NOMO-1 (cell line): ENCODE measurements at regions not wholly inside any gene's neighbourhood (a gene's known extent, or its start where the extent isn't known, plus 50 kb on each side); places are given as distances from the start of the nearest gene placed in this dataset.

Experiments used
- DNase-seq, 2 experiments: peaks; one replicate each; lab custom pipeline; 2025; ENCODE audit not compliant: unreplicated experiment in 2 of 2; lab: John Stamatoyannopoulos, UW

DNA sequence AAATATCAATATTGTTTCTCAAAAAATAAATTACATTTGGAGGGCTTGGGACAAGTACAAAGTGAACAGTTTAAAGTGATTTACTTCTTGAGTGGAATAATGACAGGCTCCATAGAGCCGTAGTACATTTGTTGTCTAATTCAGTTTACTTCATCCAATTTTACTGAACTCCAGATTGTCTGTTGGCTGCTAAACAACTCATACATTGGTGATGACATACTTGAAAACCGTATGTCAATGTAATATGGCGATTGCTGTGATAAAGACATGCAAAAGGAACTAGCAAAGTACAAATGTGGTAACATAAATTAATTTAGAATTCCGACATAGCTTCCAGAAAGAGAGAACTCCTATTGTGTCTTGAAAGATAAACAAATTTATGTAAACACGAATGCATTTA, 1197.5 kb upstream of the CDH18 start:
- DNase-seq, result no peak

DNA sequence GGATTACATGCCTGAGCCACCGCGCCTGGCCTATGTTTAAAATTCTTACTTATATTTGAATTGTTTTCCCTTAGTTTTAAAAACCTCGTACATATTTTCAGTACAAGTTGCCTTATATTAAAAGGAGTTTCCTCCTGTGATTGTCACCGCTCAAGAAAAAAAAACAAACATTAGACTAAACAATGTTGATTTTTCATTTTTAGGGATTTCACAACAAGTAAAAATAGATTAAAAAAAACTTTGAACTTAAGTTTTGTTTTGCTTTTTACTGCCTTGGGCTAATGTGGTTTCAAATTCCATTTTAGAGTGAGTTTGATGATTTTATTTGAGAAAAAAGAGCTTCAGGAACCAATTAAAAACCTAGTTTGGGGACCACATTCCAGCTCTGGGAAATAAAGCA, 1196.6 kb upstream of the CDH18 start:
- no peak for DNase-seq

DNA sequence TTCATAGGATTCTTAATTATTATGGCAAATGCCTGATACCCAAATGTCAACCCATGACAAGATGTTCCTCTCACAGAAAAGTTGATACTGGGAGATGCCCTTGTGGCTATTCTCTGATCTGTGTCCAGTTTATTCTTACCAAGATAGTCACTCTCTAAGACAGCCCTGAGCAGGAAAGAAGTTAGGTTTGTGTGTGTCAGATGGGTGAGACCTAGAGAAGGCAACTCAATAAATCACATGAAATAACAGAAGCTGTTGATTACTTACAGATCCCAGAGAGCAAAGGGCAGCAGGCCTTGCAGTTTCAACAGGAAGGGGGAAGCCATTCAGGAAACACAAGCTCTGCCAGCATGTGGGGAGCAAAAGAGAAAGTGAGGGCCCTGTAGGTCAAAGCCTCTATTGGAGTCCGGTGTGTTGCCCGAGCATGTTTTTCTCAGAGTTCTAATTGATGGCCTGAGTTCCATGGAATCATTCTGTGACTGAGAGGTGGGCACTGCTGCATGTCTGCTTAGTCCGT, 1193.7 kb upstream of the CDH18 start:
- no peak for DNase-seq

DNA sequence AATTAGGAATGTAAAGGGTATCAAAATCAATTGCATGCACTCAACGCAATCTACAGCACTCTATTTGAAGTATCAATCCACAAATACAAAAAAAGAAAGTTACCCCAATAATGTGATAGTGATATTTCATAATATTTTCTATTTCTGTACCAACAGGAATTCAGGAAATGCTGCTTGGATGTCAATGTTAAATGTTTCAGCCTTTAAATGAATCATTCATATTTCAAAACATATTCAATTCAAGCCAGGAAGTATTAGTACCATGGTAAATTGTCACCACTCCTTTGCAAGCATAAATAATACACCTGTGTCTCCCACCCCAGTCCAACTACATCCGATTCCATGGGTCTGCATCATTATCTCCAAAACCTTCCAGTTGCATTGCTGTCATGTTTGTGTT, 1185.5 kb upstream of the CDH18 start:
- no peak for DNase-seq

DNA sequence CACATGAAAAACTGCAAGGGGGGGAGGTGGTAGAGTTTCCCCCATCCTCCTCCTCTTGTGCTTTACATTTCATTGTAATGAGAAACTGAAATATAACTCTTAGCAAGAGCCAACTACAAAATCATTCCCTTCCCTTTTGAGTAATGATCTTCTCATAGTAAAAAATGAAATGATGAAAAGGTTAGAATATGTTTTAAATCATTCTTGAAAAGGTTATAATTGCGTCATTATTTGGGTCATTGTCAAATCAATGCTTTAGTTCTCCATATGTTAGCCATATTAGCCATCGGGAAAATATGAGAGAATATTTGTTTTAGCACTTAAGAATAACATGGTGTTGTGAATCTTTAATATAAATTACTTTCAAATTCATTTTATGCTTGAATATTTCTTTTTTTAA, 1185.0 kb upstream of the CDH18 start:
- DNase-seq, result no peak

GRCh38 chr5:21171038-21171437, 1183.0 kb upstream of the CDH18 start:
- DNase-seq, result no peak

GRCh38 chr5:21168557-21168956, 1180.6 kb upstream of the CDH18 start:
- DNase-seq, result no peak

- no peak for DNase-seq
Measured at GRCh38 chr5:21165344-21165743, 1177.3 kb upstream of the CDH18 start.

DNA sequence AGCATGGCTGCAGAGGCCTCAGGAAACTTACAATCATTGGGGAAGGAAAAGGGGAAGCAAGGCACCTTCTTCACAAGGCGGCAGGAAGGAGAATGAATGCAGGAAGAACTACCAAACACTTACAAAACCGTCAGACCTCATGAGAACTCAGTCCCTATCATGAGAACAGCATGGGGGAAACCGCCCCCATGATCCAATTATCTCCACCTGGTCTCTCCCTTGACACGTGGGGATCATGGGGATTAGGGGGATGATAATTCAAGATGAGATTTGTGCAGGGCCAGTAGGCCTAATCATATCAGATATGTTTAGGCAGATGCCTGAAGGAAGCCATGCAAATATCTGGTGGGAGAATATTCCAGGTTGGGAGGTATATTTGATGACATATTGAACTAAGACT, 1176.4 kb upstream of the CDH18 start:
- DNase-seq, result no peak

DNA sequence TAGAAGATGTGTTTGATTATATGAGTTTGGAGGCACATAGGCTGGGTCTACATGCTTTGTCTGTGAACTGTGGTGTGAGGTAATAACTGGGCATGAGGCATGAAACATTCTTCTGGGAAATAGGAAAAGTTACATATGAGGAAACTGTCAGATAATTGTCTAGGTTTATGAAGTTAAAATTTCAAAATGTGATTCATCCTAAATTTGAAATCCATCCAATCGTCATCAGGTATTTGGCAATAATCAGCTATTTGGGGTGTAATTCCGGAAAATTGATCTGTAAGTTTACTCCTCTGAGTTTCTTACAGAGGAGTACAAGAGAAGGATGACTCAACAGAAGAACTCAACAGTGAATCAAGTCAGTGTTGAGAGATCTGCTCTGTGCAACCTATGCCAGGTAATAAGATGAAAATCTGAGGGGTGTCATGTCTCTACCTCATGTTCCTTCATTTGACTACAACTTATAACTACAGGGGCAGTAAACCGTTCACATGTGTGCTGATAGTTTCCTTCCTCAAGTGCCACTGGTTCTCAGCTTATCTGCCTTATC, 1171.6 kb upstream of the CDH18 start:
- no peak for DNase-seq

DNA sequence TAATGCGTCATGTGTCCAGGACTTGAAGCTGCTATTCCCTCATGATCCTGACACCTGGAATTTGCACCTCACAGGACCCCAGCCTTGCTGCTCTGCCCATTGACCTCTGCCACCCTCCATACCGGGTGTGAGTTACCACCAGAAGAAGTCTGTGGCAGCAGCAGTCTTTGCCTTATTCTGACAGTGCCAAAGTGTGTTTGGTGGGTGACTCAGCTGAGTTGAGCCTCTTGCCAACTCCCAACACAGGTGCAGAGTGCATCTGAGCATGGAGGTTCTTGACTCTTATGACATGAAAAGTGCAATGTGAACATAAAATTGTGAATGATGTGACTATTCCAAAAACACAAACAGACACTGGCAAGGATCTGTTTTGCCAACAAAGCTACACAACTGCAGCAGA, 1166.5 kb upstream of the CDH18 start:
- no peak for DNase-seq

- peak in 1 of 2 experiments; percentile 29 for DNase-seq
Measured at GRCh38 chr5:21152611-21153010, 1164.6 kb upstream of the CDH18 start.

DNA sequence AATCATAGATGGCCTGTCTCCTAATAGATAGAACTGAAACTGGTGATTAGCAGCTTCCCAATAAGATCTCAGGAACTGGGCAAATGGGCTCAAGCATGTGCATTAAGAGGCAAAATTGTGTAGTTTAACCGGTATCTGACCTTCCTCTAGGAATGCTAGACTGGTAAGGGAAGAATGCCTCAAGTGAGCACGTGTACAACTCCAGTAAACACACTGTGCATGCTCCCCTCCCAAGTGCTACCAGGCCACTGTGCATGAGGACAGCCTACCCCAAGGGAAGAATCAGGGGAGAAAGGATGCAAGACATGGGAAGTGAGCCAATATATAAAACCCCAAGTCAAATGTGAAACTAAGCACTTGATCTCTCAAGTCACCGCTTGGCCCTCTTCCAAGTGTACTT, 1157.4 kb upstream of the CDH18 start:
- no peak for DNase-seq

- DNase-seq, result no peak
Measured at GRCh38 chr5:21143686-21144085, 1155.7 kb upstream of the CDH18 start.

DNA sequence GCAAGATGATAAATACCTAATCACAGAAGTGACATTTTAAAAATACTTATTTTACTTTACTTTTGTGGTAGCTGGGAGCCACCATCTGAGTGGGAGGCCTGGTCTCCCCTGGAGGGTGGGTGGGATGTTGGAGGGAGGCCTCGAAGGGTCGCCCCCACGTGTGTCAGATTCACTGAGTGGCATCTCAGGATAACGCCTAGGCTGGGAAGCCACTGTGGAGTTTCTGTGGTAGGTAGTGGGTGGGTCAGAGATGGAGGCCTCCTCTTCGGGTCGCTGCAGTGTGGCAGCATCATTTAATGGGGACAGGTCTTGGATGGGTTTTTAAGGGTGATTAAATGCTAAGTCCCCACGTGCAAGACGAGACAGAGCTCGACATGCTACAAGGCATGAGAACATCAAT, 1154.8 kb upstream of the CDH18 start:
- no peak for DNase-seq

DNA sequence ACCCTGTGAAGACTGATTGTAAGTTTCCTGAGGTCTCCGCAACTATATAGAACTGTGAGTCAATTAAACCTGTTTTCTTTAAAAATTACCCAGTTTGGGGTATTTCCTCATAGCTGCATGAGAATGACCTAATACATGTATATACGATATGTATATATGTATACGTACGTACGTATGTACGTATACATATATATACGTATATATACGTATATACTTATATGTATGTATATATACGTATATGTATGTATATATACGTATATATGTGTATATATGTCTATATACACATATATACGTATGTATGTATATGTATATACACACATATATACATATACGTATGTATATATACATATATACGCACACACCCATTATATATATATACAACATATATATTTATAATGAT, 1153.0 kb upstream of the CDH18 start:
- peak in 1 of 2 experiments; percentile 31 for DNase-seq

GRCh38 chr5:21126236-21126635, 1138.2 kb upstream of the CDH18 start:
- no peak for DNase-seq

GRCh38 chr5:21125238-21125983, 1137.4 kb upstream of the CDH18 start:
- DNase-seq, result no peak

- peak in 1 of 2 experiments; percentile 19 for DNase-seq
Measured at GRCh38 chr5:21121213-21121612, 1133.2 kb upstream of the CDH18 start.

DNA sequence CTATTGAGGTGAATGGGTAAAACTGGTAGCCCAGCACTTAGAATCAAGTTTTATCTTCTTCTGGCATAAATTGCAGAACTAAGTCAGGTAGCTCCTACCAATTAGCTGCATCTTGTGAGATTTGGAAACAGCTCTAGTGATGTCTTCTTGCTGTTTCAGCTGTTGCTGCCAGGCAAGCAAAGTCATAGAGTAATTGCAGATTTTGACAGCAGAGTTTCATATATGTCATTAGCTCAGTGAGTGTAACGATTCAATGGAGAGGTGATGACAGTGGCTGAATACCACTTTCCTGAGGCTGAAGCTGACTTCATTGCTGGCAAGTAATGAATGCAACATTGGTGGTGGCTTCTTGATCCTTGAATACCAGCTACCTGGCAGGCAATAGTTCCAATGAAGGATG, 1109.7 kb upstream of the CDH18 start:
- no peak for DNase-seq

DNA sequence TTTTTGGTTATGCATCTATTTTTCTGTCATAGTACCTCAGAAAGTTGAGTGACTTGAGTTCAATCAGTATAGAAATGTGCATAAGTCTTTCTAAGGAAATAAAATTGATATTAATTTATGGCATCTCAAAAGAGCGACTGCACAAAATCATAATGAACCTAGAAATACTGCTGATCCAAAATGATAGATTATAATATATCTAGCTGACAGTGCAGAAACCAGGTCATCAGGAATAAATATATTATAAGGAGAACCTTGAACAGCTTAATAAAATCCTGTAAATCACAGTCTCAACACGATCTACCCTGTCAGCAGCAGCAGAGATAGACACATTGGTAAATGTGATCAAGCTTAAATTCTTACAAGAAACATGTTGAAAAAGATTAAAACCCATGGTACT, 1106.6 kb upstream of the CDH18 start:
- DNase-seq, result no peak

GRCh38 chr5:21087766-21088165, 1099.8 kb upstream of the CDH18 start:
- no peak for DNase-seq

DNA sequence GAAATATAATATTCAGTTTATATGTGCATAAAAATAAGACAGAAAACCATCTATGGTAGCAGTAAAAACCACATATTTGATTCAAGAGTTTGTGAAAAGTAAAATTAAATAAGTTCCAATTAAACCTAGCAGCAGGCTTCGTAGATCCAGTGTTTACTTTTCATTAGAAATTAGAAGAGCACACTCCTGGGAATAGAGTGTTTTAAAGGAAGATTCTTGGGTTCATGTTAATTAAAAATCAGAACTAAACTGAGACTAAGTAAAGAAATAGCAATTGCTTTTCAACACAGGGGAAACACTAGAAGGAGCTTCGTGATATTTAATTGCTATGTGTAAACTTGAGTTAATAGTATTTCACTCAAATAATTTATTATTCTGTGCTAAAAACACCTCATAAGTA, 1097.8 kb upstream of the CDH18 start:
- no peak for DNase-seq
